Fibroblast of lung (primary cell): ENCODE measurements at regions not wholly inside any gene's neighbourhood (a gene's known extent, or its start where the extent isn't known, plus 50 kb on each side); places are given as distances from the start of the nearest gene placed in this dataset.

Experiments
- CTCF ChIP-seq, 2 donors: IDR thresholded peaks in 1 of 2; conservative IDR thresholded peaks in 1 of 2; 1 replicate in 1 of 2; 2 replicates in 1 of 2; pipeline ENCODE4 v1.5.1; 2011 to 2012; ENCODE audit warnings: low read length in 2 of 2, control low read depth in 1 of 2, inconsistent platforms in 1 of 2, low read depth in 1 of 2, mild to moderate bottlenecking in 1 of 2
- EZH2 ChIP-seq: IDR thresholded peaks from 2 replicates; pipeline ENCODE4 v1.5.1; 2012; ENCODE audit warnings: low read length, control low read depth, mild to moderate bottlenecking; ENCODE audit errors: missing control alignments

DNA sequence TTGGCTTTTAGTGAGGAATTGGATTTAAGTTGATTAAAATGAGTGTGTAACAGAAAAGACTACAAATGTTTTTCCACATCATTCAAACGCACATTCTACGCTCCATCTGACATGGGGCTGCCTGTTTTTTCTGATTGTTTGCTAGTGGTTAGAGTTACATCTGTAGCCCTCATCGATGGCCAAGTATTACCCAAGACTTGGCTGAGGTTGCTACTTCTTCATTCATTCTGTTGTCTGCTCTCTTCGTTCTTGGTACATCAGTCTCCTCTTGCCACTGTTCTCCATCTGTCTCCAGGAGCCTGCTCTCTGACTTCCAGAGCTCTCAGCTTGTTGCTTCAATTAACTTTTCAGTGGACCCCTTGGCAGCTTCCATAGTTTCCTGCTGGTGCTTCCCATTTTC is 1844.6 kb upstream of the TENM3 start:
- TF ChIP-seq CTCF (conservative IDR thresholded peaks at IDR 0.05 in 1 of 2, IDR thresholded peaks at IDR 0.05 in 1 of 2; ENCODE audit: low read depth in 1 of 2, low read length in 2 of 2) (no peak), EZH2 (no peak)
